NCI-H82 (cell line): ENCODE measurements at regions not wholly inside any gene's neighbourhood (a gene's known extent, or its start where the extent isn't known, plus 50 kb on each side); places are given as distances from the start of the nearest gene placed in this dataset.
A peak's percentile ranks its signal among the peaks of the same experiment; 100 is the strongest.
"Not testable (repeated sequence)": the region's sequence is repeated elsewhere in the genome, so short reads cannot be mapped to it uniquely, and the experiment has no call there.

ENCODE experiments used
- DNase-seq: peaks from one replicate; lab custom pipeline; 2025; lab: John Stamatoyannopoulos, UW

DNA sequence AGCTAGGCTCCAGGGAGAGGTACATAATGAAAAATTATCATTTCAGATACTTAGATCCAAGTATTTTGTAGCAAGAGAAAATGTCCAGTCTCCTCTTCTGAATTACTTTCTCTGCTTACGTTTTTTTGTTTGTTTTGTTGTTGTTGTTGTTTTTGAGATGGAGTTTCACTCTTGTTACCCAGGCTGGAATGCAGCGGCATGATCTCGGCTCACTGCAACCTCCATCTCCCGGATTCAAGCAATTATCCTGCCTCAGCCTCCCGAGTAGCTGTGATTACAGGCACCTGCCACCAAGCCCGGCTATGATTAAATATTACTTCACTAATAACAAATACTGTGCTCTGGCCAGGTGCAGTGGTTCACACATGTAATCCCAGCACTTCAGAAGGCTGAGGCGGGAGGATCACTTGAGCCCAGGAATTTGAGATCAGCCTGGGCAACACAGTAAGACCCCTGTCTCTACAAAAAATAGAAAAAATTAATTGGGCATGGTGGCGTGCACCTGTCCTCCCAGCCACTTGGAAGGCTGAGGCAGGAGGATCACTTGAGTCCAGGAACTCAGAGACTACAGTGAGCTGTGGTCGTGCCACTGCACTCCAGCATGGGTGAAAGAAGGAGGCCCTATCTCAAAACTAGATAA is 155.0 kb upstream of the JARID2 start:
- DNase-seq, result no peak

DNA sequence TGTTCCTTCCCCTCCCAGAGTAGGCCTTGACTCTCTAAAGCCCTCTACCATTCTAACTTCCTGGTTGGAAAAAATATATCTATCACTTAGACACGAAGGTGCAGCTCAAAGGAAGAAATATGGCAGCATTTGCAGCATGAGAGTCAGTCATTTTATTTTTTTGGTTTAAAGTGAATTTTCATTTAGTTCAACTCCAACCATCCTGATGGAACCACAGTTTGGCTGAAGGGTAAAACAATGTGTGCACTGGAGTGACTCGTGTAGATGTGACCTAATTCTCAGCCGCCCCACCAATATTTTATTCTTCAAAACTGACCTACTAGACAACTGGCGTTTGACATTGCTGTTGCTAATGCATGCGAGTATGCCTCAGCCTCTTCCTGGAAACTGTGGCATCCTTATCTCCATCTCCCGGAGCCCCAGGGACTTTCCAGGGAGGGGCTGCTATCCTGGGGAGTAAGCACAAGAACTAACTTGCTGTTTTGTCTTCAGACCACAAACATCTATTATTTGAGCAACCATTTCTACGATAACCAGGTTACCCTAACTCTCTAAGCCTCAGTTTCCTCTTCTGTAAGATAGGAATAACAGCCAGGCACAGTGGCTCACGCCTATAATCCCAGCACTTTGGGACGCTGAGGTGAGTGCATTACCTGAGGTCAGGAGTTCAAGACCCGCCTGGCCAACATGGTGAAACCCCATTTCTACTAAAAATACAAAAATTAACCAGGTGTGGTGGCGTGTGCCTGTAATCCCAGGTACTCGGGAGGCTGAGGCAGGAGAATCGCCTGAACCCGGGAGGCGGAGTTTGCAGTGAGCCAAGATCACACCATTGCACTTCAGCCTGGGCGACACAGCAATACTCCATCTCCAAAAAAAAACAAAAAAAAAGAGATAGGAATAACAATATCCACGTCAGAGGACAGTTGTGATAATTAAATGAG is 148.7 kb upstream of the JARID2 start:
- no peak for DNase-seq

DNA sequence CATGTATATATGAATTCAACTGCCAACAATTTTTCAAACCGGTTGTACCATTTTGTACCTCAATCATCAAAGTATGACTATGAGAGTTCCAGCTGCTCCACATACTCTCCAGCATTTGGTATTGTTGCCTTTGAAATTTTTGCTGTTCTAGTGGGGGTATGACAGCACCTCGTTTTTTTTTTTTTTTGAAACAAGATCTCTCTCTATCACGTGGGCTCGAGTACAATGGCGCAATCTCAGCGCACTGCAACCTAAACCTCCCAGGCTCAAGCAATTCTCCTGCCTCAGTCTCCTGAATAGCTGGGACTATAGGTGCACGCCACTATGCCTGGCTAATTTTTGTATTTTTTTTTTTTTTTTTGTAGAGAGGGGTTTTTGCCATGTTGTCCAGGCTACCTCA is 144.7 kb upstream of the JARID2 start:
- no peak for DNase-seq

DNA sequence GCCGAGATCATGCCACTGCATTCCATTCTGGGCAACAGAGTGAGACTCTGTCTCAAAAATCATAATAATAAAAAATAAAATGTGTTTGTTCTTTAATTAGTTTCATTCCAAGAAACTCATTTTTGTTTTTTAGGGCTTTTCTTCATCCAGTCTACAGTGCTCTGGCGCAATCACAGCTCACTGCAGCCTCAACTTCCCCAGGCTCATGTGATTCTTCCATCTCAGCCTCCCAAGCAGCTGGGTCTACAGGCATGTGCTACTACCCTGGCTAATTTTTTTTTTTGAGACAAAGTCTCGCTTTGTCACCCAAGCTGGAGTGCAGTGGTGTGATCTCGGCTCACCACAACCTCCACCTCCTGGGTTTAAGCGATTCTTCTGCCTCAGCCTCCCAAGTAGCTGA is 143.6 kb upstream of the JARID2 start:
- no peak for DNase-seq

DNA sequence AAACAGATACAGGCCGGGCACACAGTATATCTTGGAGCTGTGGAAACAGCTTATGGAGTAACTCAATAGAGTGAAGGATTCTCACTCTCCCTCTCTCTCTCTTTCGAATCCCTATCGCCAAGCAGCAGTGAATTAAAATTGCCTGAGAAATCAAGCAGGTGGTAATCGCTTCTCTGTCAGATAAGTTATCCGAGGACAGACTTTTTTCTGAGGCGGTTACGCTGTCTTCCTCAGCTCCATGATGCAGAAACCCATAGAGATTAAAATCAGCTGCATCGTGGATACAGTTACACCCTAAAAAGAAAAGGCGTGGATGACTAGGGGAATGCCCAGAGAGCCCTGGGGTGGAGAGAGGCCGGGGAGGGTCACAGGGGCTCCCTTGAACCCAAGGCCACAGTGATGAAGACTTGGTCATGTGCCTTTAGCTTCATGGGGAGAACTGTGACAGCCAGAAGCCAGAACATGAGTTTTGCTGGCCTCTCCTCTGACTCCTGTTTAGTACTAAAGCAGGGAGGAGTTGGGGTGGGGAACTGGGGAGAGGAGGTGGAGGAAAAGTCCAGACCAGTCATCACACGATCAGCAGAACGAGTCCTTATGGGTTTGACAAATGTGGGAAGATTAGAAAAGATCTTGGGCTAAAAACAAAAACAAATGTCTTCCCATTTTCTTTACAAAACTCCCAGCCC is 138.8 kb upstream of the JARID2 start:
- peak; percentile 60 for DNase-seq

DNA sequence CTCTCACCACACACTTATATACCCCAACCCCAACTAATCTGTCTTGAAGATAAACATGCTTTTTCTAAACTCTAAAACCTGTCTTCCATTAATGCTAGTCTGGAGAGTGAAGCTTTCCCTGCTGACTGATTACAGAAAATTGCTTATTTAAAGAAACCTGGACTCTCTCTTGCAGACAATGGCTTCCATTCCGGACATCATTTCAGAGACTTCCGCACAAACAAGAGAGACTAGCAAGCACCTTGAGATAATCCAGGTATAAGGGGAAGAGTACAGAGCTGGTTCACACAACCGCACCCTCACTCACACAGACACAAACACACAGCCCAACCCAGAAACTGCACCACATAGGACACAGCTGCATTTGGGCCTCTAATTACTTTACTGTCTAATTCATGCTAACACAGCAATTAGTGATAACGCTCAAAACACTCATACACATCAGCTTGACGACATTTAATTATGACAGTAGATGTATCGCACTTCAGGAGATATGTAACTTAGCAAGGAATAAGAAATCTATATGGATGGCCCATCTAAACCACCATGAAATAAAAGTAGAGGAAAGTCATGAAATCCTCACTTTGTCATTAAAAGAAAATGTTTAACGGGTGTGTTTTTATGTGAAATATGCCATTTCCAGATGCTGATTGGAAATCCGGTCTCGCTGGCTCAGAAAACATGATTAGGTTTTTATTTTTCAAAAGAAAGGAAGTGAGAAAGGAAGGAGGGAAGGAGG is 138.1 kb upstream of the JARID2 start:
- no peak for DNase-seq

DNA sequence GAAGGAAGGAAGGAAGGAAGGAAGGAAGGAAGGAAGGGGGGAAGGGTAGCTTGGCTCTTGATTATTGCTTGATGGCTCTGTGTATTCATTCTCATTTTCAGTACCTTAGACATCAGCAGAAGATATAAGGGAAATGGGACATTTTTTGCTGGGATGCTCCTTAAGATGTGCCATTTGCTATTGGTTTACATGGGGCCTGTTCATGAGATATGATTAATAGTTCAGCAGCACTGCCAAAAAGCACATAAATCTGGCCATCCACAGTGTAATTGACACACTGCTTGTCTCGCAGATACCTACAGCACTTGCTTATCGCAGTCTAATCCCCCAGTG is 137.5 kb upstream of the JARID2 start:
- DNase-seq, result no peak

DNA sequence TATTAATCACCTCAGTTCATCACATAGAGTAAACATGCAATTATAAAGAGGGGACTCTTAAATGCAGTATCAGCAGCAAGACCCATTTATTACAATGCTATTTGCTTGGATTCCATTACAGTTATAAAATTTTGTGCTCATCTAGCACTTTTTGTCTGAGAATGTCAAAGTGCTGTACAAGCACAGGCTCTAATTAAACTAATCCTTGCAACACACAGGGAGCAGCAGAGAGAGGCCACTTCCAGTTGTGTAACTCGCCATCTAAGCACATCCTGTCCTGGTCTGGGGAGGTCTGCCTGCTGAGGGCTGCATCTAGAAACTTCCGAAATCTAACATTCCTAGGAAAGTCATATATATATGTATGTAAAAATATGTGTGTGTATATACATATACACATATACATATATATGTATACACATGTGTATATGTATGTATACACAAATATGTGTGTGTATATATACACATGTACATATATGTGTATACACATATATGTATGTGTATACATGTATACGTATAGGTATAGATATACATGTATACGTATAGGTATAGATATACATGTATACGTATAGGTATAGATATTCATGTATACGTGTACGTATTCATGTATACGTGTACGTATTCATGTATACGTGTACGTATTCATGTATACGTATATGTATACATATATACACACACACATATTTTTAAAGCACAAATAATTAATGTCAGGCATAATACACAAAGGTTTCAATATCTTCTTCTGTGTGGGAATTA is 136.4 kb upstream of the JARID2 start:
- DNase-seq, result peak; percentile 14

DNA sequence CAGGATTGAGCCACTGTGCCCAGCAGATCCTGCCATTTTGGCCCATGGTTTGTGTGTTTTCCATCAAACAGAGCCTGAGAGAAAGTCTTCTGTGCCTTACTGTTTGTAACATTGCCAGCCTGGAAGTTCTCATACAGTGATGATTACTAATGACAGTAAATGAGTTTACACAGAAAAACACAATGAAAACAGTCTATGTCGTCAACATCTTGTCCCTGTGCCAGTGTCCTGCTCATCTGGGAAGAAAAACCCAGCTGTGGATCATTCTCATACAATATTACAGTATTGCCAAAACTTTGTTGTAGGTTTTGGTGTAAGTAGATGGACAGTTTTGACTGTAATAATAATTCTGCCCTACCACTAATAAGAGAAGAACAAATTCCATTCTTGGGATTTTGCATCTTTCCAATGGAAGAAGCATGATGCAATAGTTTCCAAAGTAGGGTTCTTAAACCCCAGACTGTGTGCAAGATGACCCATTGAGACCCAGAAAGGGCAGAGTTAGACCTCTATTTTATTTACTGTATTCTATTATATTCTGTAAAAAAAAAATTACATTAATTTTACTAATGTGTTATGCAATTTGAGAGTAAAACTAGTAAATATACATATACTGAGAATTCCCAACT is 135.0 kb upstream of the JARID2 start:
- DNase-seq, result no peak

DNA sequence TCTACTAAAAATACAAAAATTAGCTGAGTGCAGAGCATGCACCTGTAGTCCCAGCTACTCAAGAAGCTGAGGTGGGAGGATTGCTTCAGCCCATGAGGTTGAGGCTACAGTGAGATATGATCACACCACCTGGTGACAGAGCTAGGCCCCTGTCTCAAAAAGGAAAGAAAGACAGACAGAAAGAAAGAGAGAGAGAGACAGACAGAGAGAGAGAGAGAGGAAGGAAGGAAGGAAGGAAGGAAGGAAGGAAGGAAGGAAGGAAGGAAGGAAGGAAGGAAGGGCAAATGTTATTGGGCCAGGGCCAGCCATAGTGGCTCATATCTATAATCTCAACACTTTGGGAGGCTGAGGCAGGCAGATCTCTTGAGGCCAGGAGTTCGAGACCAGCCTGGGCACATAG is 134.3 kb upstream of the JARID2 start:
- DNase-seq, result not testable (repeated sequence)

DNA sequence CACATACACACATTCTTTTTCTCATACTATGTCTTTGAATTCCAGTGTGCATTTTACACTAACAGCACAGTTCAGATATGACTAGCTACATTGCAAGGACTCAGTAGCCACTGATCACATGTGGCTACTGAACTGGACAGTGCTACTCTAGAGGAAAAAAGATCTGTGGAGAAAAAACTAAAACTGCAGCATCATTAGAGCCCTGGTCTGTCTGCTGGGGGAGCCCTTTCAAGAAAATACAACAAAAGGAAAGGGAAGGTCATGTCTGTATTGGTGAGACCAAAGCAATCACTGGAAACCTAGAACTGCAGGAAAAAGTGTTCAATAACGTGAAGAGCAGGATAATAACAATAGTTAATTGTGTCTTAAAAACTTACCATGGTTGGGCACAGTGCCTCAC is 132.3 kb upstream of the JARID2 start:
- DNase-seq, result no peak

DNA sequence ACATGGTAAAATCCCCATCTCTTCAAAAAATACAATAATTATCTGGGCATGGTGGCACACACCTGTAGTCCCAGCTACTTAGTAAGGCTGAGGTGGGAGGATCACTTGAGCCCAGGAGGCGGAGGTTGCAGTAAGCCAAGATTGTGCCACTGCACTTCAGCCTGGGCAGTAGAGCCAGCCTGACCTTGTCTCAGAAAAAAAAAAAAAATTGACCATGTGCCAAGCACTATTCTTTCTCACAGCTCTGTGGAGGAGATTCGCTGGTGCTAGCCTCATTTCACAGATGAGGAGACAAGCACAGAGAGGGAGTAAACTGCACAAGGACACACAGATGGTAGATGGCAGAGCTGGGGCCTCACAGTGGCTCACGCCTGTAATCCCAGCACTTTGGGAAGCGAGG is 131.8 kb upstream of the JARID2 start:
- no peak for DNase-seq

DNA sequence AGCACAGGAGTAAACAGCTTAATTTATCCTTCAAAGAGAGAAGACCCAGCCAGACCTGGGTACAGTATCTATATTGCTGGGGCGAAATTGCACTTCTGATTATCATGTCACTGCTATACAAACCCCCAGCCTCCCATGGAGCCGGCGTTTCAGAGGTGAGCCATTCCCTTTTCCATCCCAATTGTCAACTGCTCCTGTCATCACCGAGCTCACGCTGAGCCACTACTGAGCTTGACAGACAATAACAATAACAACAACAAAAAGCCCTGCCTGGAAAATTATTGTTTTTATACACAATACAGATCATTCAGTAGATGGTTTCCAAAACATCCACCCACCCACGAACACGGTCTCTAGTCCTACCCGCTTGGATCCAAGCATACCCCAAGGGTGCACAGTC is 129.0 kb upstream of the JARID2 start:
- DNase-seq, result no peak

DNA sequence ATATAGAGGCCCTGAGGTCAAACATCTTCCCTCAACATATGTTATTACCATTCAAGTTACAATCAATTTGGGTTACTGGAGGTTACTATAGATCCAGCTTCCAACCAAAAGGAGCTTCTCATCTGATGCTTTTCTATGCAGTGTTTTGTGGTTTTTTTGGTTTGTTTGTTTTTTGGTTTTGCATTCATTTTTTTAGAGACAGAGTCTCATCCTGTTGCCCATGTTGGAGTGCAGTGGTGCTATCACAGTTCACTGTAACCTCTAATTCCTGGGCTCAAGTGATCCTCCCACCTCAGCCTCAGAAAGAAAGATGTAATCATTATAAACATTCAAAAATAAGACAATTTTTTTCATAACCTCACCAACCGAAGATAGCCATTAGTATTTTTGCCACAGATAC is 124.4 kb upstream of the JARID2 start:
- no peak for DNase-seq

DNA sequence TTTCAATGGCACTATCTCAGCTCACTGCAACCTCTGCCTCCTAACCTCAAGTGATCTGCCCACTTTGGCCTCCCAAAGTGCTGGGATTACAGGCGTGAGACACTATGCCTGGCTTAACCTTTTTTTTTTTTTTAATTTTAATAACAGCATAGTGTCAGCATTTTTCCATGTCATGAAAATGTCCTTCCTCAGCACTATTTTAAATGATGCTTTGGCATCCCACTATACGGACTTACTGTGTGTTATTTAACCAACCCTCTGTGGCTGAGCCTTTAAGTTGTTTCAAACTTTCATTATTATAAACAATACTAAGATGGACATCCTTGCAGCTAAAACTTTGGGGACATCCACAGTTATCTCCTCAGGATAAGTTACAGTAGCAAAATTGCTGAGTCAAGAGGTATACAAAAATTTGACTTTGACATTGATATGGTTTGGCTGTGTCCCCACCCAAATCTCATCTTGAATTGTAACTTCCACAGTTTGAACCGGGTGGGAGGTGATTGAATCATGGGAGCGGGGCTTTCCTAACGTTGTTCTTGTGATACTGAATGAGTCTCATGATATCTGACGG is 123.8 kb upstream of the JARID2 start:
- DNase-seq, result no peak

DNA sequence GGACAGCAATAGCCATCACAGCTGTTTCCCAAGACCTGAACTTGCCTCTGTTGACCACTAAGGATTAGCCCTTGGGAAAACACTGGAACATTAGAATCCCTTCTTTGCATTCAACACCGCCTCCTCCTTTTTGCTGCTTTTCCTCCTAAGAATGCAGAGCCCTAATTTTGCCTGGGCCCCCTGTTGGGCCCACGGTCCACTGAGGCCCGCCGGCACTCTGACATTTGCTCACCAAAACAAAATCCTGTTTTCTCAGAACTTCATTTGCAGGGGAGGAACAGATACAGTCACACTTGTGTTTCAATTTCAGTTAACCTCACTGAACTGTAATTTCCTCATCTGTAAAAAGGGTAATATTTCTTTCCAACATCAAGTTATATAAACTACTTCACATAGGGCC is 116.0 kb upstream of the JARID2 start:
- peak; percentile 28 for DNase-seq

DNA sequence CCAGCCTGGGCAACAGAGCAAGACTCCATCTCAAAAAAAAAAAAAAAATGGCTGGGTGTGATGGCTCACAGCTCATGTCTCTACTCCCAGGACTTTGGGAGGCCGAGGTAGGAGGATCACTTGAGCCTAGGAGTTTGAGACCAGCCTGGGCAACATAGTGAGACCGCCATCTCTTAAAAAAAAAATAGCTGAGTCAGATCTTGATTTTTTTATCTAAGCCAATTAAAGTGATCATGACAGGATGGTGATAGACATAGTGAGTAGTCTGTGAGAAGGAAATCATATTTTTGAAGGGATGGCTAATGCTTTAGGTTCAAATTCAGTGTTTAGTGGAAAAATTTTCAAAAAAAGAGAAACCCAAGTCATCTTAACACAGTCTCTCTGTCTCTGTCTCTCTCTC is 114.6 kb upstream of the JARID2 start:
- DNase-seq, result peak; percentile 56

DNA sequence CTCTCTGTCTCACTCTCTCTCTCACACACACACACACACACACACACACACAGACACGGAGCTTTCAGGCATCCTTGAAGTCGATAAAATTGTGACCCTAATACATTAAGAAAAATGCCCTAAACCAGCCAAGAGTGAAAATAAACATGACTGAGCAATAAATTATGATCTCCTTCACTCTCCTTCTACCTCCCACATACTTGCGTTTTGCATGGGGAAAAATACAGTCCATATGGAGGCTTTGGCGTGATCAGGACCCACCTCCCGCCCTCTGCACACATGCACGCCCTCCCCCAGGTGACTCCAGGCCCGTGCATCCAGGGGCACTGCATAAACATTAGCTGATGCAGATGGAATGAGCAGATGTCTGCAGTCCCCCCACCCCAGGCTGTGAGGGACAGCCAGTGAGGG is 114.2 kb upstream of the JARID2 start:
- peak; percentile 99 for DNase-seq

DNA sequence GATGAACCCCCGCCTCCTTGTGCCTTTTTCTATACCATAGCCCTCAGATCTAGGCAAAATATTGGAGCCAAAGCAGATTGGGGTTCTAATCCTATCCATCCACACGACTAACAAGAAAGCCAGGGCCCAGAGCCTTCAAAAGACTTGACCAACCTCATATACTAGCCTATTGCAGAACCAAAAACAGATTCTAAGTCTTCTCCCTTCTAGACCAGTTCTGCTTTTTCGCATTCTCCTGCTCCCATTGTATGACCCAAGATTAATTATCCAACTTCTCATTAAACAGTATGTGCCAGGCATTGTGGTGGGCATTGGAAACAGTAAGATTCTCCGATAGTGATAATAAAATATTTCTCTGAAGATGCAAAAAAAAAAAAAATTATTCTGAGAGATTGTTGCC is 113.7 kb upstream of the JARID2 start:
- no peak for DNase-seq

DNA sequence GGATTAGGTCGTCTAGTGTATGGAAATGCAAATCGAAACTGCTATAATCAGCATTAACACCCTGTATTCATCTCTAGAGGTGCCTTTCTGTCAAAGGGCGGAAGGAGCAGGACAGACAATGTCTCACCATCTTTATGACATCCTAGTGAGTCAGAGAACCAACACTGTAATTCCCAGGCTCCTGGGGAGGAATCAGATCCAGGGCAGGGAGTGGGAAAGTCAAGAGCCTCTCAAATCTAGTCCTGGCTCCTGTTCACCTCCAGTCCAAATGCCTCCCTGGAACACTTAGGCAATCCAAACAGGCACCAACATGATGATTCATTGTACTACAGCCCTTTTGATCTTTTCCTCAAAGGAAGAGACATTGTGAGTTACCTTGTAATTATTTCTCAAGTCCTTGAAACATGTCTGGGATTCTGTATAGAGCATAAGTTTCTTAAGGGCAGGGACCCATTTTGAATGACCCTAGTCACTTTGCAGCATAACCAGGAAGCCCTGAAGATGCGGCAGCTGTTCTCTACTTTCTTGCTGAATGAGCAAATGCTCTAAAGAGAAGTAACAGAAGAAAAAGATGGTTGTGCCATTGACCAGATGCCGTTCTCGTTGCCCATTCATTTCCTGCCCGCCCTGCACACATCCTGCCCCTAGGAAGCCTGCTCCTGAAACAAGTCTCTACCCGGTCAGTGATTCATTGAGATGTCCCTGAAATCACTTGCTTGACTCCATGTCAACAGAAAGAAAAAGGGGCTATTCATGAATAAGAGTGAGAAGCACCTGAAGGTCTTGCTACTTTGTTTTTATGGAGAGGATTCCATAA is 112.8 kb upstream of the JARID2 start:
- peak; percentile 78 for DNase-seq
